Globus pallidus (tissue), 1 donor: ENCODE measurements at regions not wholly inside any gene's neighbourhood (a gene's known extent, or its start where the extent isn't known, plus 50 kb on each side); places are given as distances from the start of the nearest gene placed in this dataset.

Experiments
- DNase-seq: peaks from one replicate; pipeline ENCODE4 v3.0.0-alpha.2; 2015; ENCODE audit warnings: low spot score

DNA sequence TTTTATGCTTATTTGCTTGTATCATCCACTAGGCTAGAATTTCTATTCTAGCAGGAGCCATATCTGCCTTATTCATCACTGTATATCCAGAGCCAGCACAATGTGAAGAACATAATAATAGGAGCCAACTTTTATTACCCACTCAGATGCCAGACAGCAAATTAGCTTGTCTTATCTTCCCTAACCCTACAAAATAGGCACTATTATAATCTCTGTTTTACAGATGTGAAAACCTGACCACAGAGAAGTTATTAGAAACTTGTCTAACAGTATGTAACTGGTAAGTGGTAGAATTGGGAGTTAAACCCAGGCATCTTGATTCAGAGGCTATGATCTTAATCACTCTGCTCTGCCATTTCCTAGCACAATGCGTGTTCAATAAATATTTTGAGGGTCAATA is 579.5 kb downstream of the CAAP1 start:
- no peak for DNase-seq

DNA sequence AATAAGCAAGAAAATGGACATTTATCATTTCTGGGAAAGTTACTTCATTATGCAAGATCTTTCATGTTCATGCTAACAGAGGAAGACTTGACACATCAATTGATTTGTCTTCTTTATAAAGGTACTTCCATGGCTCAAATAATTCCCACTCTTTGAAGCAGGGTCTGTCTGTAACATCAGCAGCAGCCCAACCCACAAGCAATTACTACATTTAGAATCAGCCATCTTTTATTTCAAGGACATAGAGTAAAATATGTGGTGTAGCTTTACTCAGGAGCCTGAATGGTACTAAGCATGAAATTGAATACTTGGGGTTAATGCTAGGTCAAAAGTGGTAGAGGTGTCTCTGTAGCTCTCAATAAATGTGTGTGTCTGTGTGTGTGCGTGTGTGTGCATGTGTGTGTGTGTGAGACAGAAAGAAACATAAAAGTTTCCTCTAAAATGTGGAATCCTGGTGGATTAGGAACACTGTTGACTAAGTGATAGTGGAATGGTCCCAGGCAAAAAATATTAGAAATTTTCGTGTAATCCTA is 581.1 kb downstream of the CAAP1 start:
- DNase-seq = no peak

GRCh38 chr9:26310294-26310693 is 582.3 kb downstream of the CAAP1 start:
- DNase-seq = no peak

DNA sequence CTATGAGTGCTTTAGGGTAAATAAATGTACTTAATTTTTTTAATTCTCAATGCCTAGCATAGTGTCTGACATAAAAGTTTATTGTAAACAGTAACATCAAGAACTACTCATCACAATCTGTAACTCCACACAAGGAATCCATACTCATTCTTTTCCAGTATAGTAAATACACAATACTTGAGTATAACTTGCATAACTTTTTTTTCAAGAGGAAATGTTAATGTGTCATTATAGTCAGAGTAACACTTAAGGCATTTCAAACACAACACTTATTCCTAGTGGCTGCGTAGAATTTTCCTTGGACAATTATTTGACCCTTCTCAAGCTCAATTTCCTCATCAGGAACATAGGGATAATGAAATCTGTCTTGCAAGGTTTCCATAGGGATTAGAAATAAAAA is 584.3 kb downstream of the CAAP1 start:
- no peak for DNase-seq

- no peak for DNase-seq
These were observed 590.9 kb downstream of the CAAP1 start for GRCh38 chr9:26301659-26302058.

GRCh38 chr9:26301046-26301445 is 591.6 kb downstream of the CAAP1 start:
- no peak for DNase-seq

DNA sequence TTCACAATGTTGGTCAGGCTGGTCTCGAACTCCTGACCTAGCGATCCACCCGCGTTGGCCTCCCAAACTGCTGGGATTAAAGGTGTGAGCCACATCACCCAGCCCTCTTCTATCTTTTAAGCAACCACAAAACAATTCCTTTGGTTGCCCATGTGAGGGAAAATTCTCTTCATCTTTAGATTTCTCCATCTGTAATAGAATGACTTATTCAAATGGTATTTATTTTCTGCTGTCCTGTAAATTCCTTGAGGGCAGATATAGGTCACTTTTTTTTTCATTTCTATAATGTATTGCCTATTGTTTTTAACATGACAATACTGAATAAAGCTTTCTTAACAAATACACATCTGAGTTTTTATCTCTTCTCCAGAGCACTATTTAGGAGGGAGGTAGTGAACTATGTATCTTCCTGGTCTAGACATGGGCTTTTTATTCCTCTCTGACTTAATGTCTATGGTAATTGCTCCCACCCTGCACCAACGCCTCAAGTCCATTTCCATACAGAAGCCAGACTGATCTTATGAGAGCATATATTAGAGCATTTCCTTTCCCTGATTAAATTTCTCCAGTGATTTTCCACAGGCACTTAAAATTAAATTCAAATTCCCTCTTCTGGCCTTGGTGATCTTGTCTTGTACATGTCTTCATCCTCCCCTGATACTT is 595.6 kb downstream of the CAAP1 start:
- DNase-seq = no peak

- DNase-seq = no peak
These were observed 599.7 kb downstream of the CAAP1 start for GRCh38 chr9:26292943-26293342.

DNA sequence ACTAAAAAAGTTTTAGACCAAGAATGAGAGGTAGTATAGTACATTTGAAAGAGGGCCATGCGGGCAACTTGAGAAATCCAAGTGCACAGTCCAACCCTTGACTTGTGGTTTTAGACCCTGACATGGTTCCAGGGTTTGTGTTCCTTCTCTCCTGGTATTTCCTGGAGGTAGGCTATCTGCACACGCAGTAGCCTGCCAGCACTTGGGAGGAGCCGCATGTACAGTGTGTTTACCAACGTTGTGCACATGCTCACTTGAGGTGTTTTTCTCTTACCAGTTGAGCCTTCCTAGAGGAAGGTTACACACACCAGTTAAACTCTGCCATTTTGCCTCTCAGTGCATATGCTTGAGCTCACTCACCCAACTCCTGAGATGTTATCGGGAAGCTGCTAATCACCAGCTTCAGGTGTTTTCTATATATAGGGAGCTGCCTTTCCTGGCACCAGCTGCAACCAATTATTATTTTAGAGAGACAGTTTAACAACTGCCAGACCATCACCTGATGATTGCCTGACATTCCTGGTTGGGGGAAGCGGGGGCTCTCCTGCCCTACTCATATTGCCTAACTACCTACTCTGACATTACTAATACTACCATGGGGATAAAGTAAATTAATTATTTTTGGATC is 593.4 kb upstream of the TUSC1 start:
- DNase-seq = no peak

GRCh38 chr9:26266146-26266793 is 588.0 kb upstream of the TUSC1 start:
- DNase-seq = no peak

DNA sequence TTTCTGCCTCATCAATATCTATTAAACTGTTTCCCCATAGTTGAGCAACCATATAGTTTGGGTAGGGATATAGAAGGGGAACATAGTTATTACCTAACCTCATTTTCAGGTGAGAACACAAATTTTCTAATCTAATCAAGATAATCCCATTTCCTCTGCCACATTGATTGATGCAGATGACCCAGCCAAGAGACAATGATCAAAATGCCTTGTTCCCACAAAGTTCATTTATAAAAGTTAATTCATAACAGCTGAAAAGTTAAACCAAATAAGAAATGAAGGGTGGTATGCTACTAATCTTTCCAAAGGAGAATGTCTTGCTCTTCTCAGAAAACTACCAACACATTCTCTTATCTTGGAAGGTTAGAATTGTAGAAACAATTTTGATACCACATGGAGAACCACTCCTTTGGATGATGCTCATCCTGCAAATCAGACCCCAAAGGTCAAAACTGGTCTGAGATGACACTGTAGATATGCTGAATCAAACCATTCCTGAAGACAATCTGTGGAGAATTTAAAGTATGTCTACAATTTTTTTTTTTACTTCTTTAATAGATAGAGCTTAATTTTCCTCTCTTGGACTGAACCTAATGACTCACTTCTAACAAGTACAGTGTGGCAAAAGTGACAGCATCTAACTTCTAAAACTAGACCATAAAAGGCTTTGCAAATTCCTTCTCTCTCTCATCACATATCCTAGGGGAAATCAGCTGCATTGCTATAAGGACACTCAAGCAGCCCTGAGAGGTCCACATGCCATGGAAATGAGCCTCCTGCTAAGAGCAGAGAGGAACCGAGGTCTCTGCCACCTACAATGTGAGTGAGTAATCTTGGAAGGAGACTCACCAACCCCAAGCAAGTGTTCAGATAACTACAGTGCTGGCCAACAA is 586.7 kb upstream of the TUSC1 start:
- no peak for DNase-seq

DNA sequence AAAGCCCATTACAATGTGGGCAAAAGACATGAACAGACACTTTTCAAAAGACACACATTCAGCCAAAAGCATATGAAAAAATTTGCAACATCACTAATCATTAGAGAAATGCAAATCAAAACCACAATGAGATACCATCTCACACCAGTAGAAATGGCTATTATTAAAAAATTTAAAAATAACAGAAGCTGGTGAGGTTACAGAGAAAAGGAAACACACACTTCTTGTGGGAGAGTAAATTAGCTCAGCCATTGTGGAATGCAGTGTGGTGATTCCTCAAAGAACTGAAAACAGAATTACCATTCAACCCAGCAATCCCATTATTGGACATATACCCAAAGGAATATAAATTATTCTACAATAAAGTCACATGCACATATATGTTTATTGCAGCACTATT is 585.2 kb upstream of the TUSC1 start:
- no peak for DNase-seq

GRCh38 chr9:26262421-26263107 is 584.3 kb upstream of the TUSC1 start:
- DNase-seq = no peak

DNA sequence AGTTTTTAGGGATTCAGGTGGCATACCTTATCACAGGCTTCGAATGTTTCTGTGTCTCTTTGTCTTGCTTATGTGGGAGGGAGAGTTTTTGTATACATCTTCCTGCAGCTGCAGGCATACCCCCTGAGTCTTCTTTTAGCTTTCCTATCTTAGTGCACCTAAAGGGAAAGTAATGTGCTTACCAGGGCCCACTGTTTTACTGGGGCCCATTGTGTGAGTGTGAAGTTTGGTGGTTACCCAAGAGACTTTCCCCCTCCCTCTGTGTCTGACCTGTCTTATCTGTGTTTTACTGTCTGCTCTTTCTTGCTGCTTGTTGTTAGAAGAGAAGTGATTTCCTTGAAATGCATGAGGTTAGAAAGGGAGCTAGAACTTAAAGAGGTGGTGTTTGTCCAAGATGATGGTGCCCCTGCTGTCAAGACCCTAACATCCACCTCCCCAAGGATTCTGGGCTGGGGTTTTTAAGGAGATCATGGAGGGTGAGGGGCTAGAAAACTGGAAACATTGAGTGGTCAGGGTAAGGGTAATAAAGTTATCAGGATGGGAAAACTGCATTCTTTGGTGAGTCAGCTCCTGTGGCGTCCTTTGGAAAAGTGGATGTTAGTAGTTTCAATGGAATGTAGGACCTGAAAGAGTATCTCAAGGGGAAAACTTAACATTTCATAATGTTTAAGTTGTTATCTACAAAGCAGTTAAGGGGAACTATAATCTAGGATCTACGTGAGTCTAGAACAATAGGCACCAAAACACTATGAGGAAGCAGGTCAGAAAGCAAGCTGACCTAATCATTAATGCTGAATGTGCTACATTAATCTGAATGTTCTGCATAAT is 583.5 kb upstream of the TUSC1 start:
- no peak for DNase-seq

DNA sequence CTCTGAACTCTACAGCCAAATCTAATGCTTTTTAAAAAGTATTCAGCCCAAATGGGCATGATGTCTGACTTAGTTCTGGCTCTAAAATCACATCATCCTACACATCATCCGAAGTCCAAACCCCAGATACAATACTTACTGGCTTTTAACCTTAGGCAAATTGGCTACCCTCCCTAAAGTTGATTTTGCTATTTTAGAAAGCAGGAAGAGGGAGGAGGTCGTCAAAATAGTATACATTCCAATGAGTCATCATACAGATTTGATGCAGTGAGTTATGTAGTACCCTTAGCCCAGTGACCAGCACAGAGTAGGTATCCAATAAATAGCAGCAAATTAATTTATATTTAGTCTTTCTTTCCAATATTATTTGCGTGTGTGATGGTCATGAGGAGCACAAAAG is 582.0 kb upstream of the TUSC1 start:
- no peak for DNase-seq

DNA sequence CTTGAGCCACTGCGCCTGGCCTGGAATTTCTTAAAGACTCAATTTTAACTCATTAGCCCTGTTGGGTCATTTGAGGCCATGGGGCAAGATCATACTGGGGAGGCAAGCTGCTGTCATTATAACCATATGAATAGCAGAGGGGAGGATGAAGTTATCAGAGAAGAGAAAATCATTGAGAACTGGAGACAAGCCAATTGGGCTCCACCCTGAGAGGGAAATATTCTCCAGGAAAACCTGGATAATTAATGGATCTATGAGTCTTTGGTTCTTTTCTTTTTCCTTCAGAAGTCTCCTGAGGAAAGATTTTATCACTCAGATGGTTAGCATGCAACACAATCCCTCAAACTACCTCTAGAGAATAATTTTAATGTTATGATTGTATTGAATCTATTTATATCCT is 569.6 kb upstream of the TUSC1 start:
- no peak for DNase-seq

DNA sequence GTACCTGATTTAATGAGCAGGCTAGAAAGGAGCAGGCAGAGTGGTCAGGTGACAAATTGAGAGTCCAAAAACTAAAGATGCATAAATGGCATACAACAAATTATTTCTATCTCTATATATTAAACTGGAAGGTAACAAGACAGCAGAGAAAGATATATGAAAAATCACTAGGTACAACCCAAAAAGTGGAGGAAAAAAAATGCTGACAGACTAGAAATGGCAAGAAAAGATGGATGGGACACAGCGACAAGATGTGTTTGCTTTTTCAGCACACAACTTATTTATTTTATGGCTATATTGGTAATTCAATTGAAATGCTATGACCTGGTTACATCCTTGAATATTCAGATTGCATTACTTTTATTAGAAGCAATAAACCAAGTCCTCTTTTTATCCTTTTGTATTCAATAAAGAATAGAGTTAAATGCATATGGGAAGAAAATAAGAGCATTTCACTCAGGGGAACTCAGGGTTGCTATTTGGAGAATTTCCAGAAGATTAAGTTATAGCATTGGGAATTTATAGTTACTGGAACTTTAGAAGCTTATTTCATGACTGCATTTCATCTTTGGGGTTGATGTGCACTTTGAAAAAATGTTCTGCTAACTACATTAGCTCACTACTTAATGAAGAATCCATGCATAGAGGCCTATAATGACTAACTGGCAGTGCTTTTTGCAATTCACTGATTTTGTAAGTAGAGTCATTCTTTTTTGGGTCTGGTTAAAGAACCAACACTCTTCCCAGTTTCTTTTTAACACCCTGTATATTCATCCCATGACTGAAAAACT is 566.6 kb upstream of the TUSC1 start:
- DNase-seq = no peak

- DNase-seq = no peak
These were observed 565.5 kb upstream of the TUSC1 start for GRCh38 chr9:26243726-26244125.

DNA sequence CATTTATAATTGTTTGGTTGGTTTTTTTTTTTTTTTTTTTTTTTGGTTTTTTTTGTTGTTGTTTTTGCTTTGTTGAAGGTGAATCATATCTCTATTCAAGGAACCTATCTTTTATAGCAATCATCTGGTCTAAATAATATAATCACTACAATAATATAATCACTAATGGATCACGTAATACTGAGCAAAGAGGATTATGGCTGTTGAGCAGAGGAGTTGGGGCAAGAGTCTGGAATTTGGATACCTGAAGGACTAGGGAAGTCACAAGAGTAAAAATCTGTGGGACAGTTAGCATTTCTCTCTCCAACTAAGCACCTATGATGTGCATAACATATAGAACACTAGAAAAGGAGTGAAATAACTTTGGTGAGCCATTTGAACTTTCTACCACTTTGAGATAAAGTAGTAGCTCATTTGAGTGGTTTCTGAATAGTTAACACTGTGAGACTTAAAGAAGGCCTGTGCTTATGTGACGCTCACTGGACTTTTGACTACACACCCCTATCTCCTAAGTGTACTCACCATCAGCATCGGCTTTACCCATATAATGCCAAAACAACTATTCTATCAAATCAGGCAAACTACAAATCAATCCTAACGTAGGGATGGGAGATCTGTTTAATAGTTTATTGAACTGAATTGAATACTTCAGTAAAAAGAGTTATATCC is 564.9 kb upstream of the TUSC1 start:
- no peak for DNase-seq
